BLaER1 treated with 17β-estradiol and CSF1 and Interleukin-3, amounts not matched to agents 10 nM and 100 nM (cell line): ENCODE measurements at regions not wholly inside any gene's neighbourhood (a gene's known extent, or its start where the extent isn't known, plus 50 kb on each side); places are given as distances from the start of the nearest gene placed in this dataset.
A peak's percentile ranks its signal among the peaks of the same experiment; 100 is the strongest.

Source experiments
- H3K27ac ChIP-seq, 11 experiments: shearing (Covaris generic); formaldehyde crosslinking; 2 replicates each; pipeline ENCODE4 v1.8.1; 2022
- H3K27me3 ChIP-seq, 11 experiments: shearing (Covaris generic); formaldehyde crosslinking; 2 replicates each; pipeline ENCODE4 v1.8.1; 2022
- H3K36me3 ChIP-seq, 11 experiments: shearing (Covaris generic); formaldehyde crosslinking; 2 replicates each; pipeline ENCODE4 v1.8.1; 2022
- H3K4me1 ChIP-seq, 10 experiments: shearing (Covaris generic); formaldehyde crosslinking; 2 replicates each; pipeline ENCODE4 v1.8.1; 2022
- H3K4me2 ChIP-seq, 11 experiments: shearing (Covaris generic); formaldehyde crosslinking; 2 replicates each; pipeline ENCODE4 v1.8.1; 2022
- H3K4me3 ChIP-seq, 10 experiments: shearing (Covaris generic); formaldehyde crosslinking; 2 replicates each; pipeline ENCODE4 v1.8.1; 2022
- H3K9ac ChIP-seq, 11 experiments: shearing (Covaris generic); formaldehyde crosslinking; 2 replicates each; pipeline ENCODE4 v1.8.1; 2022
- H3K9me3 ChIP-seq, 11 experiments: shearing (Covaris generic); formaldehyde crosslinking; replicated peaks in 1 of 11; 2 replicates each; pipeline ENCODE4 v1.8.1; 2022
- H4K20me1 ChIP-seq, 11 experiments: shearing (Covaris generic); formaldehyde crosslinking; 2 replicates each; pipeline ENCODE4 v1.8.1; 2022
- Cebpa-rat ChIP-seq, 11 experiments: shearing (Covaris generic); IDR thresholded peaks; 2 replicates each; pipeline ENCODE4 v1.8.1; 2022

DNA sequence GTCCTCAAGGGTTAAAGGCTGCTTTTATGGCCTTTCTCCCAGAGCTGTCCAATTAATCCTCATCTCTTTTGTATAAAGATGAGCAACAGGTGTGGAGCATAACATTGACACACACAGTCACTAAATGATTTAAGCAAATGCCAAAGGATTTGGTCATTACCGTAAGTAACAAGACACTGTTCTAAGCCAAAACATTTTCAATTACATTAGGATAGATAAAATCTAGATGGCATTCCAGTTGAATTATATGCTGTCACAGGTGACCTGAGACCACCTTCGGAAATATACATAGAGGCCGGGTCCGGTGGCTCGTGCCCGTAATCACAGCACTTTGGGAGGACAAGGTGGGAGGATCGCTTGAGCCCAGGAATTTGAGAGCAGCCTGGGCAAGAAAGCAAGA is 105.3 kb upstream of the UBE3A start:
- TF ChIP-seq Cebpa-rat (IDR thresholded peaks at IDR 0.05) = no peak
- Histone ChIP-seq H3K4me1 (peaks cover 0 to 47% (median 0%) of the 10 kb centered on the region in 10 experiments; a peak in 6 of 20 replicates), H3K4me3 (no peak overlapping the region), H3K36me3 (no peaks in the 10 kb centered on the region), H3K4me2 (no peak overlapping the region), H3K27me3 (no peaks in the 10 kb centered on the region), H3K9ac (no peak overlapping the region), H4K20me1 (no peaks in the 10 kb centered on the region), H3K27ac (no peak overlapping the region), H3K9me3 (no peaks in the 10 kb centered on the region)

DNA sequence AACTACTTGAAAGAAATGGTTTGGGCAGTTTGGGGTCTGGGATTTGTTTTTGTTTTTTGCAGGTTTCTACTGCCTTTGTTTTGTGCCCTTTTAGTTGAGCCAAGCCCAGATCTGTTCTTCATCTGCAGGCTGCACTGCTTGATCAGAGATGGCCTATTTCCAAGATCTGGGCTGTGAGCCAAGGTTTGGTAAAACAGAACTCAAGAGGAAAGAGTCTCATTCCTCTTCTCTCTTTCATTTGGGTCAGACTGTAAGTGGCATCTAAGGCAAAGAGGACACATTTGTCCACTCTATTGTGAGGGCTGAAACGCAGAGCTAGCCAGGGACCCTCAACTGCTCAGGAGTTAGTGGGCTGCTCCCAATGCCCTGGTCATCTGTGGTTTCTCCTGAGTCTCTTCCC is 104.4 kb upstream of the UBE3A start:
- Histone ChIP-seq H3K27ac (no peak overlapping the region), H3K9me3 (no peaks in the 10 kb centered on the region), H3K4me1 (peaks cover 0 to 47% (median 0%) of the 10 kb centered on the region in 10 experiments; a peak in 6 of 20 replicates), H3K9ac (no peak overlapping the region), H3K4me2 (peak overlapping the region in 2 of 11 experiments; percentile 1 to 15; a peak in 2 of 22 replicates), H4K20me1 (no peaks in the 10 kb centered on the region), H3K4me3 (no peak overlapping the region), H3K36me3 (no peaks in the 10 kb centered on the region), H3K27me3 (no peaks in the 10 kb centered on the region)
- no peak for TF ChIP-seq Cebpa-rat (IDR thresholded peaks at IDR 0.05)

DNA sequence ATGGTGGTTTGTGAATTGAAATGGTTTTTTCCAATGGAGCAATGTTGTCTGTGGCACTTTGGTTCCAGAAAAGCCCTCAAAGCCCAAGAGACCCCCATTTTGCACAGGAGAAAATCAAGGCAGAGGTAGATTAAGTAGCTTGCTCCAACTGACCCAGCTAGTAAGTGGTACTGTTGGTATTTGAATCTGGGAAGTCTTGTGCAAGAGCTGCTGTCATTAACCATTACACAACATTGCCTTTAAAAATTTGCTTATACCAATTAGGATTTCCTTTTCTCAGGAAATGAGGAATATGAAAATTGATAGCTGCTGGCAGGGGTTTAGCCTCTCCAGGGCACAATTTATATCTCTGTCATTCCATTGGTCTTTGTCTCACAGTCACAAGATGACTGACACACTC is 102.4 kb upstream of the UBE3A start:
- Histone ChIP-seq H3K4me3 (no peak overlapping the region), H3K27me3 (no peaks in the 10 kb centered on the region), H3K9ac (no peak overlapping the region), H3K4me1 (peaks cover 0 to 47% (median 0%) of the 10 kb centered on the region in 10 experiments; a peak in 6 of 20 replicates), H4K20me1 (no peaks in the 10 kb centered on the region), H3K9me3 (no peaks in the 10 kb centered on the region), H3K36me3 (no peaks in the 10 kb centered on the region), H3K27ac (no peak overlapping the region), H3K4me2 (peak overlapping the region in 2 of 11 experiments; percentile 1 to 42; a peak in 4 of 22 replicates)
- TF ChIP-seq Cebpa-rat (IDR thresholded peaks at IDR 0.05) = no peak

DNA sequence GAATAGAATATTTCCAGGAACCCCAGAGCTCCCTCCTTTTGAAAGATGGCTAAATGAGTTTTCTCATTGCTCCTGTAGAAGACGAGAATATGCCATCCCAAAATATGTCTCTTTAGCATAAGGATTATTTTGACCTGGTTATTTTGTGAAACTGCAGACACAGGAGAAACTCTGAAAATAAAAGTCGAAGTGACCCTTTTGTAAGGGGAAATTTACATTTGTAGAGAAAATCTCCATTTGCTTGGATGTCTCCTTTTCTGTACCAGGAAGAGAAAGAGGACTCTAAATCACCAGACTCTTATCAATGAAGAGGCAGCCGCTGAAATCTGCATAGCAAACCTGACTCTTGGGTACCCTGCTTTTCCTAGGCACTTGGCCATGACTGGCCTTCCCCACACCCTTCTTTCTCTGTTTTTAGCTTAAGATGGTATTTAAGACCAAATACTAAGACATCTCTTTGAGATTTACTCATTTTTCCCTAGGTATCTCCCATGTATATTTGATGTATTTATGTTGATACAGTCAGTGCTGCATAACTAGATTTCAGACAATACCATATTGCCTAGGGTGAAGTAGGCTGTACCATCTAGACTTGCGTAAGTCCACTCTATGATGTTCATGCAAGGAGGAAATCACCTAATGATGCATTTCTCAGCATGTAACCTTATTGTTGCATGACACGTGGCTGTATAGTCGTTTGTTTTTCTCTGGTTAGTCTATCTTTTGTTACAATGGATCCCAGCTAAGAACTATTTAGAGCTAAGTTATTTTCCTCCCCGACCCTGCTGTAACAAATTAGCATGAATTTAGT is 98.2 kb upstream of the UBE3A start:
- H3K9ac ChIP-seq = no peak overlapping the region
- no peak overlapping the region for H3K4me3 ChIP-seq
- H3K4me2 ChIP-seq = no peak overlapping the region
- no peak for TF ChIP-seq Cebpa-rat (IDR thresholded peaks at IDR 0.05)
- H3K27ac ChIP-seq = no peak overlapping the region
- no peaks in the 10 kb centered on the region for H3K36me3 ChIP-seq
- H4K20me1 ChIP-seq = no peaks in the 10 kb centered on the region
- H3K9me3 ChIP-seq = peaks cover 0 to 6% (median 0%) of the 10 kb centered on the region in 11 experiments; a peak in 1 of 22 replicates
- peaks cover 0 to 11% (median 0%) of the 10 kb centered on the region in 10 experiments; a peak in 3 of 20 replicates for H3K4me1 ChIP-seq
- H3K27me3 ChIP-seq = no peaks in the 10 kb centered on the region

DNA sequence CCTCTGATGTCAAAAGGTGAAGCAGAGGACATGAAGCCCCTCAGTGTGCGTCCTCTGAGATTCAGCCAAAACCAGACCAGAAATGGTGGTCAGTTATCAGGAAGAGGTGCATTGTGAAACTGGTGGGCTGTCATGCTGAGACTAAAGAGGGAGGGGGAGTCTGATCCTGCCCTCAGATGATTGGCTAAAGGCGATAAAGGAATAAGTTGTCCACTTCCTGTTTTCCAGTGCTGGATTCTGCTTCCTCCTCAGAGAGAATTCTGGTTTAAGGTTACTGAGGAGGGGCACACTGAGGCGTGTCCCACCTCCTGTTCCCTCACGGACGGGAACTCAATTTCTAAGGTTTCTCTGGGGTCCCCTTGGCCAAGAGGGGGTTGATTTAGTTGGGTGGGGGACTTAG is 97.0 kb upstream of the UBE3A start:
- H3K36me3 ChIP-seq = no peaks in the 10 kb centered on the region

DNA sequence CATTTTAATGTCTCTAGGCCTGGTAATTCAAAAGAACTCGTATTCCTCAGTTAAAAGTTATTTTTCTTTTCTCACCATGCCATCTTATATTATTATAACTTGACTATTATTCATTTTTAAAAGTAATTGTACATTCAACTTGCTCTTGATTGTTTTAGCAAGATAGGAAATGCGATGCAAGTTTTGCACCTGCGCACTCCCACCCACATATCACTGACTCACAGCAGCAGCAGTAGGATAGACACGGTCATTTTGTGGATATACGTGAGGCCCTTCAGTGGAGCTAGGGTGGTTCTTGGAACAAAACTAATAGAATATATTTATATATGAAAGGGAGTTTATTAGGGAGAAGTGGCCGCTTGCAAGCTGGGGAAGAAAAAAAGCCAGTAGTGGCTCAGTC is 95.5 kb upstream of the UBE3A start:
- H3K4me3 ChIP-seq = no peak overlapping the region
- no peaks in the 10 kb centered on the region for H3K27me3 ChIP-seq
- no peaks in the 10 kb centered on the region for H4K20me1 ChIP-seq
- H3K4me2 ChIP-seq = no peak overlapping the region
- H3K9ac ChIP-seq = no peak overlapping the region
- no peak for TF ChIP-seq Cebpa-rat (IDR thresholded peaks at IDR 0.05)
- H3K9me3 ChIP-seq = peaks cover 0 to 19% (median 6%) of the 10 kb centered on the region in 11 experiments; a peak in 12 of 22 replicates
- H3K36me3 ChIP-seq = no peaks in the 10 kb centered on the region
- H3K4me1 ChIP-seq = peaks cover 0 to 11% (median 2%) of the 10 kb centered on the region in 10 experiments; a peak in 5 of 20 replicates
- H3K27ac ChIP-seq = no peak overlapping the region

More for the DNA sequence above, 97.0 kb upstream of the UBE3A start:
- Histone ChIP-seq H3K9me3 (peaks cover 0 to 6% (median 0%) of the 10 kb centered on the region in 11 experiments; a peak in 1 of 22 replicates), H3K9ac (no peak overlapping the region), H3K4me1 (peaks cover 0 to 7% (median under 1%) of the 10 kb centered on the region in 10 experiments; a peak in 4 of 20 replicates), H4K20me1 (no peaks in the 10 kb centered on the region), H3K27ac (no peak overlapping the region), H3K4me2 (no peak overlapping the region), H3K4me3 (no peak overlapping the region), H3K27me3 (no peaks in the 10 kb centered on the region)
- no peak for TF ChIP-seq Cebpa-rat (IDR thresholded peaks at IDR 0.05)

DNA sequence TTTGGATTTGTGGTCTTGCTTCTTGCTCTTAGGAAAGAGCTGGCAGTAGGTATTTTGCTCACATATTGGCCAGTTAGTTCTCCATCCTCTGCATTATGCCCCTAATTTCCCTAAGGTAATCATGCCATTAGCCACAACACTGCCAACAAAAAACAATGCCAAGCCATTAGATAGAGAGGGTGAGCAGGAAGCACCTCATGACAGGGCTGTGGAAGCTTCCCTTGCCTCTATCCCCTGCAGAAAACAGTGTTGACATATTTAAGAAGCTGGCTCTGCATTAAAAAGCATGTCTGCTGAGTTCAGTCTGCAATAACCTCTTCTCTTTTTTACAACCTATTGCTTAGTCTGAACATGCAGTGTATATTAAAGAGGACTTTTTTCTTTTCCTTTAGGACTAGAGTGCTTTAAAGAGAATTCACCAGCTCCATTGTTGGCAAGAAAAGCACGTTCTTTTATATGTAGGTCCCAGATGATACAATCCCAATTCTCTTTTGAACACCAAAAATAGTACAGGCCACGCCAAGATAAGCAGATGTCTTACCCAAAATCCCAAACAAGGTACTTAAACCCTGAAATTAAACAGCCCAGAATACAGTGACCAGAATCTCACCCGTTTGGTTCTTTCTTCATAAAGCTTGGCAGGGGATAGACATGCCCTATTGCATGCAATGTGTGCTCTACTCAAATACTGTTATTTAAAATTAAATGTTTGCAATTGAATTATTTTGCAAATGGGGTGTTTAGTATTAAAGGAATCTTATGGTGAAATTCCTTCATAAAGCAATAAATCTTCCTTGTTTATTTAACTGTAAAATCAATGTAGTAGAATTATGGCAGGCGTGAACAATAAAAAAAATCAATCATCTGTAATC is 93.7 kb upstream of the UBE3A start:
- no peak for TF ChIP-seq Cebpa-rat (IDR thresholded peaks at IDR 0.05)
- Histone ChIP-seq H3K9me3 (peaks cover 0 to 19% (median 6%) of the 10 kb centered on the region in 11 experiments; a peak in 12 of 22 replicates), H4K20me1 (no peaks in the 10 kb centered on the region), H3K27me3 (no peaks in the 10 kb centered on the region), H3K9ac (no peak overlapping the region), H3K4me2 (no peak overlapping the region), H3K36me3 (no peaks in the 10 kb centered on the region), H3K4me1 (peaks cover 0 to 11% (median 2%) of the 10 kb centered on the region in 10 experiments; a peak in 5 of 20 replicates), H3K27ac (no peak overlapping the region), H3K4me3 (no peak overlapping the region)

DNA sequence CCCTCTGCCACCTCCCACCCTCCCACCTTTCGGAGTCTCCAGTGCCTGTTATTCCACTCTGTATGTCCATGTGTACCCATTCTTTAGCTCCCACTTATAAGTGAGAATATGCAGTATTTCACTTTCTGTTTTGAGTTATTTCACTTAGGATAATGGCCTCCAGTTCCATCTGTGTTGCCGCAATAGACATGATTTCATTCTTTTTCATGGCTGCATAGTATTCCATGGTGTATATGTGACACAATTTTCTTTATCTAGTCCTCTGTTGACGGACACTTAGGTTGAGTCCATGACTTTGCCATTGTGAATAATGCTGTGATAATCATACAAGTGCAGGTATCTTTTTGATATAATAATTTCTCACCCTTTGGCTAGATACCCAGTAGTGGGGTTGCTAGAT is 91.0 kb upstream of the UBE3A start:
- H3K4me3 ChIP-seq = no peak overlapping the region
- peaks cover 0 to 11% (median 8%) of the 10 kb centered on the region in 10 experiments; a peak in 9 of 20 replicates for H3K4me1 ChIP-seq
- H3K36me3 ChIP-seq = no peaks in the 10 kb centered on the region
- no peak overlapping the region for H3K4me2 ChIP-seq
- H3K9ac ChIP-seq = no peak overlapping the region
- TF ChIP-seq Cebpa-rat (IDR thresholded peaks at IDR 0.05) = no peak
- H3K9me3 ChIP-seq = peaks cover 2 to 16% (median 7%) of the 10 kb centered on the region in 11 experiments; a peak in 14 of 22 replicates
- no peaks in the 10 kb centered on the region for H4K20me1 ChIP-seq
- no peak overlapping the region for H3K27ac ChIP-seq
- H3K27me3 ChIP-seq = no peaks in the 10 kb centered on the region

DNA sequence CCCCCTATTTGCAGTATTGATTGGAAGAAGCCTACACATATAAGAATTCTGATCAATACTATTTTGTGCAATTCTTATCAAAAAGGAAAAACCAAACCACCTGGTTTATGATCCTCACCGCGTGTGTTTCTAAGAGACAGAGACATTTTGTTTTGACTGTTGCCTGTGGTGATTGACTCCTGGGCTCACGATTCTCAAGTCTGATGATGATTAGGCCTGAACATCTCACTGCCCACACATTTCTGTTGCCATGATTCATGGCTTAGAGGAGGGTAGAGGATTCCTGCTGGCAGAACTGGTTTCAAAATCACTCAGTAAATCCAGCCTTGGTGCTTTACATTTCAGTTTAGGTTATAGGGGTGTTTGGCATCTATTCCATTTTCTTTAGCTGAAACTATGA is 88.3 kb upstream of the UBE3A start:
- H3K4me1 ChIP-seq = peaks cover 0 to 11% (median 8%) of the 10 kb centered on the region in 10 experiments; a peak in 9 of 20 replicates
- no peak overlapping the region for H3K9ac ChIP-seq
- no peak overlapping the region for H3K27ac ChIP-seq
- H3K27me3 ChIP-seq = no peaks in the 10 kb centered on the region
- no peak overlapping the region for H3K4me2 ChIP-seq
- peaks cover 12 to 25% (median 16%) of the 10 kb centered on the region in 11 experiments; a peak in 17 of 22 replicates for H3K9me3 ChIP-seq
- H3K4me3 ChIP-seq = no peak overlapping the region
- no peaks in the 10 kb centered on the region for H3K36me3 ChIP-seq
- H4K20me1 ChIP-seq = no peaks in the 10 kb centered on the region
- no peak for TF ChIP-seq Cebpa-rat (IDR thresholded peaks at IDR 0.05)
